Lung (tissue), 11 donors: ENCODE measurements at regions not wholly inside any gene's neighbourhood (a gene's known extent, or its start where the extent isn't known, plus 50 kb on each side); places are given as distances from the start of the nearest gene placed in this dataset.

Experiments
- ATAC-seq: fragments of 200-7000 bp; cut with Tn5 transposase; one replicate; pipeline ENCODE4 v1.9.1; 2020; ENCODE audit warnings: moderate number of reproducible peaks; ENCODE audit not compliant: insufficient read depth, low FRiP score
- DNase-seq, 3 donors: peaks; one replicate each; pipeline ENCODE4 v3.0.0-alpha.2; 2013 to 2017
- H3K27ac ChIP-seq, 2 donors: one replicate each; pipeline ENCODE4 v1.5.1; 2013; ENCODE audit warnings: mild to moderate bottlenecking in 2 of 2, moderate library complexity in 2 of 2, control low read depth in 1 of 2, inconsistent platforms in 1 of 2, low read depth in 1 of 2, low read length in 1 of 2
- H3K27me3 ChIP-seq, 3 donors: one replicate each; pipeline ENCODE4 v1.5.1; 2013; ENCODE audit warnings: low read length in 2 of 3; ENCODE audit not compliant: control insufficient read depth in 3 of 3, insufficient read depth in 3 of 3
- H3K36me3 ChIP-seq, 4 donors: one replicate each; pipeline ENCODE4 v1.5.1; 2013; ENCODE audit warnings: low read length in 4 of 4, mild to moderate bottlenecking in 1 of 4, moderate library complexity in 1 of 4; ENCODE audit not compliant: control insufficient read depth in 4 of 4, insufficient read depth in 4 of 4
- H3K4me1 ChIP-seq, 5 donors: one replicate each; pipeline ENCODE4 v1.5.1; 2013; ENCODE audit warnings: low read length in 5 of 5, mild to moderate bottlenecking in 2 of 5, moderate library complexity in 1 of 5; ENCODE audit not compliant: control insufficient read depth in 5 of 5, insufficient read depth in 5 of 5
- H3K4me3 ChIP-seq: one replicate; pipeline ENCODE4 v1.5.1; 2013; ENCODE audit warnings: mild to moderate bottlenecking, control low read depth, moderate library complexity
- H3K9ac ChIP-seq, 2 donors: one replicate each; pipeline ENCODE4 v1.5.1; 2013; ENCODE audit warnings: low read length in 2 of 2, control low read depth in 1 of 2; ENCODE audit not compliant: insufficient read depth in 1 of 2
- H3K9me3 ChIP-seq, 4 donors: one replicate each; pipeline ENCODE4 v1.5.1; 2013; ENCODE audit warnings: low read length in 3 of 4, mild to moderate bottlenecking in 1 of 4, moderate library complexity in 1 of 4; ENCODE audit not compliant: control insufficient read depth in 4 of 4, insufficient read depth in 3 of 4
- CTCF ChIP-seq: IDR thresholded peaks from 2 replicates; pipeline ENCODE4 v1.5.1; 2012; ENCODE audit warnings: mild to moderate bottlenecking; ENCODE audit errors: control extremely low read depth, extremely low read depth
- WGBS, 2 donors: extraction: QIAGEN DNeasy Blood & Tissue Kit; methylation state at CpG; one replicate each; pipeline ENCODE4 v1.1.7; 2013; 5-methylcytosine and 5-hydroxymethylcytosine counted together
- donor health status: control.
- donor health status: control.
- donor health status: Bipolar disorder and iron deficiency.
- donor health status: healthy.
- donor health status: DM: yes; HTN: yes; CAD: no.

GRCh38 chr2:2747797-2748301 is 416.8 kb upstream of the MYT1L start:
- H3K27me3 ChIP-seq = no peaks in the 10 kb centered on the region
- H3K36me3 ChIP-seq = no peaks in the 10 kb centered on the region
- H3K4me3 ChIP-seq = no peak overlapping the region
- 71 to 74% methylated on average over 7 of the region's 7 CpGs for WGBS, 2 donors
- DNase-seq (no peak), ATAC-seq (no peak)
- no peak overlapping the region for H3K9ac ChIP-seq
- H3K27ac ChIP-seq = no peak overlapping the region
- H3K9me3 ChIP-seq = no peaks in the 10 kb centered on the region
- H3K4me1 ChIP-seq = no peaks in the 10 kb centered on the region
- no peak for TF ChIP-seq CTCF

- 90 to 92% methylated on average over 6 of the region's 6 CpGs for WGBS, 2 donors
- DNase-seq (no peak), ATAC-seq (no peak)
- Histone ChIP-seq H3K36me3 (no peaks in the 10 kb centered on the region), H3K9ac (no peak overlapping the region), H3K9me3 (no peaks in the 10 kb centered on the region), H3K4me3 (no peak overlapping the region), H3K4me1 (no peaks in the 10 kb centered on the region), H3K27ac (no peak overlapping the region), H3K27me3 (no peaks in the 10 kb centered on the region)
- no peak for TF ChIP-seq CTCF
Measured at GRCh38 chr2:2746731-2747130, 415.7 kb upstream of the MYT1L start.

- H3K9me3 ChIP-seq = peaks cover 0 to 3% (median 0%) of the 10 kb centered on the region in 4 donors
- no peaks in the 10 kb centered on the region for H3K36me3 ChIP-seq
- no peak overlapping the region for H3K9ac ChIP-seq
- ATAC-seq (no peak), DNase-seq (no peak)
- H3K27me3 ChIP-seq = no peaks in the 10 kb centered on the region
- no peak overlapping the region for H3K4me3 ChIP-seq
- H3K4me1 ChIP-seq = no peaks in the 10 kb centered on the region
- TF ChIP-seq CTCF = no peak
- no peak overlapping the region for H3K27ac ChIP-seq
- WGBS, 2 donors = 86 to 90% methylated on average over 13 of the region's 13 CpGs
Measured at GRCh38 chr2:2744958-2745715, 414.1 kb upstream of the MYT1L start.
